ENCODE measurements at regions not wholly inside any gene's neighbourhood (a gene's known extent, or its start where the extent isn't known, plus 50 kb on each side); places are given as distances from the start of the nearest gene placed in this dataset.

DNA sequence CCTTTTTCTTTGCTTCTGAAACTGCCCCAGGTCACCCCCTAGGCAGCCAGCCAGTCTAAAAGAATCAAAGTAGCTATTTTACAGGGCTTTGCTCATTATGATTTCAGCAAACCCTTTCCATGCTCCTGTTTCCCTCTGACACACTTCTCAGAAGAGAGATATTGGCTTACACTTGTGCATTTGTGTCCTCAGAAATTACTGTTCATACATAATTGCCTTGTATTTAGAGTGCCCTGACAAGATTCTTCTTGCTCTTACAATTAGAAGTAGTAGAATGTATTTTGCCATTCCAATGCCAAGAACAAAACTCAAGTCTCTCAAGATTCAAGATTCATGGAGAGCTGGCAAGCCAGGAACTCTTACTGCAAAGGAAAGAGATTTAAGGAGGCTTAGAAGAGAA is 531.0 kb upstream of the ZFP42 start:
- TF ChIP-seq, protein P1, sequence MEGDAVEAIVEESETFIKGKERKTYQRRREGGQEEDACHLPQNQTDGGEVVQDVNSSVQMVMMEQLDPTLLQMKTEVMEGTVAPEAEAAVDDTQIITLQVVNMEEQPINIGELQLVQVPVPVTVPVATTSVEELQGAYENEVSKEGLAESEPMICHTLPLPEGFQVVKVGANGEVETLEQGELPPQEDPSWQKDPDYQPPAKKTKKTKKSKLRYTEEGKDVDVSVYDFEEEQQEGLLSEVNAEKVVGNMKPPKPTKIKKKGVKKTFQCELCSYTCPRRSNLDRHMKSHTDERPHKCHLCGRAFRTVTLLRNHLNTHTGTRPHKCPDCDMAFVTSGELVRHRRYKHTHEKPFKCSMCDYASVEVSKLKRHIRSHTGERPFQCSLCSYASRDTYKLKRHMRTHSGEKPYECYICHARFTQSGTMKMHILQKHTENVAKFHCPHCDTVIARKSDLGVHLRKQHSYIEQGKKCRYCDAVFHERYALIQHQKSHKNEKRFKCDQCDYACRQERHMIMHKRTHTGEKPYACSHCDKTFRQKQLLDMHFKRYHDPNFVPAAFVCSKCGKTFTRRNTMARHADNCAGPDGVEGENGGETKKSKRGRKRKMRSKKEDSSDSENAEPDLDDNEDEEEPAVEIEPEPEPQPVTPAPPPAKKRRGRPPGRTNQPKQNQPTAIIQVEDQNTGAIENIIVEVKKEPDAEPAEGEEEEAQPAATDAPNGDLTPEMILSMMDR (IDR thresholded peaks at IDR 0.05; ENCODE audit: poor library complexity): no peak
- TF ChIP-seq EZH2 (IDR thresholded peaks at IDR 0.05; ENCODE audit: borderline replicate concordance) (no peak), EZH2phosphoT487 (IDR thresholded peaks at IDR 0.05; ENCODE audit: low read depth, severe bottlenecking, unreplicated experiment) (no peak)

Measured in hepatocyte (in vitro differentiated cells).